Dedifferentiated amniotic fluid mesenchymal stem cell (primary cell): ENCODE measurements at regions not wholly inside any gene's neighbourhood (a gene's known extent, or its start where the extent isn't known, plus 50 kb on each side); places are given as distances from the start of the nearest gene placed in this dataset.
"Not testable (repeated sequence)": the region's sequence is repeated elsewhere in the genome, so short reads cannot be mapped to it uniquely, and the experiment has no call there.

Experiments
- DNase-seq: peaks from one replicate; pipeline ENCODE4 v3.0.0-alpha.2; 2016; ENCODE audit errors: extremely low spot score

- no peak for DNase-seq
Measured at GRCh38 chr6:23503173-23503572, 622.8 kb upstream of the NRSN1 start.

- DNase-seq, result peak; percentile 55
Measured at GRCh38 chr6:23505026-23505425, 621.0 kb upstream of the NRSN1 start.

DNA sequence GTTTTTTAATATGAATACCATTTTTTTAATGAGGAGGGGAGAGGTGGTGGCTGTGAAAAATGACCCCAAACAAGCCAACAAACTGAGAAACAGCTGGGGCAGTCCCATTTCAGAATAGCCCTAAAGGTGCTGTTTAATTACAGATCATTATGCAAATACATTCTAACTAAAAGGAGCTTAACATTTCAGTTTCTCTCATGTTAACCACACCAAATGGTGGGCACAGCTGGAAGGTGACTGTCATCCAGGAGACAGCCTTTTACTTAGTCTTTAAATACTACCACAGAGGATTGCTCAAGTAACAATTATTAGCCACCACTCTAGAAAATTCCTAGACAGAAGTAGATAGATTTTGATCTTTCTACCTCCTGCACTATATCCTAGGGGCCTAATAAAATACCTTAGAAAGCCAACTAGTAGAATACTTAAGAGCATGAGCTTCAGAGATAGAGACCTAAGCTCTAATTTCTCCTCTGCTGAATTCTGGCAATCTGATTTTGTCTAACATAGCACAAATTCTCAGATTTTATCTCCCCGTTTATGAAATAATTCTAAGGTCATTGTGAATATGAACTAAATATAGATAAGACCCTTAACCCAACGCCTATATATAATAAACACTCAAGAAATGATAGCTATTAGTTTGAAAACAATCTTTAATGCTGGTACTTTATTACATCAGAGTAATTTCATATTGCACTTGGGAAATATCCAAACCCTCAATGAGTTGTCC is 615.1 kb upstream of the NRSN1 start:
- no peak for DNase-seq

DNA sequence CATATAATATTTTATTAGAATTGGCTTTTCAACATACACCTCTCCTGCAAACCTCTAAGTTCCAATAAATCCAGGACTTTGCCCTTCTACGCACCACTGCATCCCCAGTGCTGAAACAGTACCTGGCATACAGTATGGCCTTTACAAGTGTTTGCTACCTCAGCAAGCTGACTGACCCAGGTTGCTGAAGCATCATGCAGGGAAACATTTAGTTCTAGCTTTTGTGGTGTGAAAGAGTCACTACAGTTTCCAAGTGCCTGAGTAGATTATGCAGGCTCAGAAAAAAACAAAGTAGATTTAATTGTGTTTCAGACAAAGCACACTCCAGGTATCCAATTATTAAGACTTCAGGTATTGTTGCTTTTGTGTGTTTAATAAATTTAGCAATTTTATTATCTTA is 614.2 kb upstream of the NRSN1 start:
- no peak for DNase-seq

DNA sequence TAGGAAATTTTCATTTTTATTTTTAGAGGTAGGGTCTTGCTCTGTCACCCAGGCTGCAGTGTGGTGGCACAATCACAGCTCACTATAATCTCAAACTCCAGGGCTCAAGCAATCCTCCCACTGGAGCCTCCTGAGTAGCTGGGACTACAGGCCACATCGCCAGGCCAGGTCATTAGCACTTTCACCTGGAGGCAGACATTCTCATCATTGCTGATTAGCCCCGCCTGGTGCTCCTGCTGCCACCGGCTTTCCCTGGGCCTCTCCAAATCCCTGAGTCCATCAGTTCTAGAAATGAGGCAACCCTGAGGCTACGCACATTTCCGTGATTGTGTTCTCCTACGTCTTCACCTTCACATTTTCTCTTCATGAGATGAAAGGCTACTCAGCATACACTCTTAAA is 607.7 kb upstream of the NRSN1 start:
- DNase-seq, result no peak

DNA sequence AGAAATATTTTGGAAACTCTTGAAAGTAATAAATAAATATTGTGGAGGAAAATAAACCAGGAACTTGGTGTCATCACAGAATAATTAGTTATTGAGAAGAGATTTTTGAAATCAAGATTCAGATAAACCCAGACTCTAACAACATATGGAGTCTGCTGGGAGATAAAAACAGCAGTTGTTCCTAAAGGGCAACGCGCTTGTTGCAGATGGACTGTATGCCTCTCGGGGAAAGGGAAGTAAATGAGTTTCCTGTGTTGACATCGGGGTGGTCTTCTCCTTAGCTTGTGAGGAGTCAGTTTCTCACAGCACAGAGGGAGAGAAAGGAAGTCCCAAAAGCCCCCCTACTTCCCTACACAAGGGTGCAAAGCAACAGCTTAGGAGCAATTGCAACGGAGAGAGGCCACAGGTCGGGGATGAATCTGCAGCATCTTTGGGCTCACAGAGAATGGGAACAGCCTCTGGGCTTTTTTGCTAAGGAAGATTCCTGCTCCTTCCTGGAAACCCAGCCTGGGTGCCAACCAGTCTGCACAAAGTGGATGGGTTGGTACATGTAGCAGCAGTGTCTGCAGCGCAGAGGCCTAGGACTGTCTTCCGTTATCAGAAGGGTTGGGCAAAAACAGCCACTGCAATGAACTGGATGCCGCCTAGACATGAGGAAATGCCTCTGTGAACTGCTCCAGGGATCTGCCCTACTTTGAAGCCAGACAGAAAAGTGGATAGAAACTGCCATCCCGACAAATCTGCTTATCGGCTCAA is 603.0 kb upstream of the NRSN1 start:
- DNase-seq, result no peak

GRCh38 chr6:23523771-23524170 is 602.2 kb upstream of the NRSN1 start:
- DNase-seq, result no peak

GRCh38 chr6:23524548-23524947 is 601.5 kb upstream of the NRSN1 start:
- DNase-seq, result no peak

DNA sequence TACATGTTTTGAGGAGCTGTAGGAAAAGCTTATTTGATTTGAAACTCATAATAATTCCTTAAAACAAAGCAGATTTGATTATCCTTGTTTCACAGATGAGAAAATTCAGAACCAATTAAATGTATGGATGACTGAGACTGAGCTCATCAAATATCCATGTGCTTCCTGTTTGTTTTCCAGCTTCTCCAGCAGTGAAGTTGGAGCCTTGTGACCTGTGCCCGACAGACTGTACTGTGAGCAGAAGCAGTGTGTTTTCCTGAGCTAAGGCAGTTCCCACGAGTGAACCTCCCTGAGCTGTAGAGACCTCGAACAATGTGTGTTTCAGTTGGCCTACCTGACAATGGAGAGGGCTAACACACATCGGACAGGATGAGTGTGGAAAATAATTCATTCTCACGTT is 599.5 kb upstream of the NRSN1 start:
- no peak for DNase-seq

DNA sequence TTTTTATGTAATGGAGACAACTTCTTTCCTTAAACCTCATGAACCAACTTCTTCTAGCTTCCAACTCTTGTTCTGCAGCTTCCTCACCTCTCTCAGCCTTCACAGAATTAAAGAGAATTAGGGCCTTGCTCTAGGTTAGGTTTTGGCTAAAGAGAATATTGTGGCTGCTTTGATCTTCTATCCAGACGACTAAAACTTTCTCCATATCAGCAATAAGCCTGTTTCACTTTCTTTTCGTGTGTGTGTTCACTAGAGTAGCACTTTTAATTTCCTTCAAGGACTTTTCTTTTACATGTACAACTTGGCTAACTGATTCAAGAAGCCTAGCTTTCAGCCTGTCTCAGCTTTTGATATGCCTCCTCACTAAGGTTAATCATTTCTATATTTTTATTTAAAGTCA is 596.1 kb upstream of the NRSN1 start:
- no peak for DNase-seq

DNA sequence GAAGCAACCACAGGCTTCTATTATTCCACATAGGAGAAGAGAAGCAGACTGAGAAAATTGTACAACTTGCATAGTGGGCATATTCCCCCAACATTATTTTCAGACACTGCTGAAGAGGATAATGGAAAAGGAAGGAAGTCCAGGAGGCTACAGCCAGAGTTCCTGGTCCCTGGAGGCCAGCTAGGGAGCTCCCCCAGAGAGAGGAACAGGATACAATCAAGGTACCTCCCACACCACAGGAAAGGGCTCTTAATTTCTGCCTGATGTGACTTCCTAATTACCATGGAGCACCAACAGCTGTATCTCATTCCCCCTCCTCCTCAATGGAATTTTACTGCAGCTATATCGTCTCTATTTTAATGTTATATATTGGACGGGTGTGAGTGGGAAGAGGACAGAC is 594.3 kb upstream of the NRSN1 start:
- no peak for DNase-seq

DNA sequence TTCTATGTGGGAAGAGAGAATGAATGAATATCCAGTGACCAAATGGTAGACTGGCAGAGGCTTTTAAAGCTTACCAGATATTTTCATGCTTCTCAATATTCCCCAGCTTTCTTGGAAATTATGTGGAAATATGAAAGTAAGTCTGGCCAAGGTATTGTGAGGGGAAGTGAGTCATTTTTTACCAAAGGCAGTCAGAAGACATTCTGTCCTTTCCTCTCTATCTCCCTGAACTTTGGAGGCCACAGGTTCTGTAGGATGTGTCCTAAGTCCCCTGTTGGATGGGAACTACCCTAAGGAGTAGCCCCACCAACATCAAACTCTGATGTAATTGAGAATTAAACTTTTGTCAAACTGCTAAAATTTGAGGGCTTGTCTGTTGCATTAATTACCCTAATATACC is 593.8 kb upstream of the NRSN1 start:
- DNase-seq, result no peak

DNA sequence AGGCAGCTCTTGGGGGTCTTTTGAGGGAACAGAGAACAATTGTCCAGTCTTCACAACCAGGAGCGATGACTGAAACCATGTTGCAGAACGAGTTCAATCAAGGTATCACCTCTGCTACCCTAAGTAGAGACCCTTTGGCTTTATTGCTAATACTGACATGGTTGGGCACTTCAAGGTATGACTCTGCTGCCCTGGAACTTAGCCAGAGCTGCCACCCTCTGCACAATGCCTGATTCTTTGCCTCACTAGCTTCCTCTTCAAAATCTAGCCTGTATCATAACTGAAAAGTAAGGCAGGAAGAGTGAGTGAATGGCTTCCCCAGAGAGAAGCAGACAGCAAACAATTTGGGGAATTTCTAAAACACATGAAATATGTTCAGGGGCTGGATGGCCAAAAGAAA is 592.7 kb upstream of the NRSN1 start:
- DNase-seq, result no peak

GRCh38 chr6:23533944-23534343 is 592.1 kb upstream of the NRSN1 start:
- no peak for DNase-seq

GRCh38 chr6:23534351-23534750 is 591.7 kb upstream of the NRSN1 start:
- no peak for DNase-seq

GRCh38 chr6:23535101-23535500 is 590.9 kb upstream of the NRSN1 start:
- DNase-seq, result peak; percentile 22

- no peak for DNase-seq
Measured at GRCh38 chr6:23537828-23538227, 588.2 kb upstream of the NRSN1 start.

DNA sequence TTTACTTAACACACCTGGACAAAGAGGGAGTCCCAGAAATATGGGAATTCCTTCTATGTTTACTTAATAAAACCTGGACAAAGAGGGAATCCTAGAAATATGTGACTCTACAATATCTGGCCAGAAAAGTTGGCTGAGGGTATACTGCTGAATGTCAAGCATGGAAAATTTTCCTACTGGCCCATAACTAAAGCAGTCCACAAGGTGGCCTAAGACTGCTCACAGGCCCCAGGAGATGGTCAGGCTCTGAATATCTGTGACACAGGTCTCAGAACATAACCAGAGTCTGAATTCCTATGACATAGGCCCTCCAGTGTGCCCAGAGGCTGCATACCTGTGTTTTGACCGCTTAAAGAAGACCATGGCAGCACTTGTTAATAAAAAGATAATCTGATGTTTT is 578.2 kb upstream of the NRSN1 start:
- no peak for DNase-seq

- not testable (repeated sequence) for DNase-seq
Measured at GRCh38 chr6:23554953-23555352, 571.1 kb upstream of the NRSN1 start.

DNA sequence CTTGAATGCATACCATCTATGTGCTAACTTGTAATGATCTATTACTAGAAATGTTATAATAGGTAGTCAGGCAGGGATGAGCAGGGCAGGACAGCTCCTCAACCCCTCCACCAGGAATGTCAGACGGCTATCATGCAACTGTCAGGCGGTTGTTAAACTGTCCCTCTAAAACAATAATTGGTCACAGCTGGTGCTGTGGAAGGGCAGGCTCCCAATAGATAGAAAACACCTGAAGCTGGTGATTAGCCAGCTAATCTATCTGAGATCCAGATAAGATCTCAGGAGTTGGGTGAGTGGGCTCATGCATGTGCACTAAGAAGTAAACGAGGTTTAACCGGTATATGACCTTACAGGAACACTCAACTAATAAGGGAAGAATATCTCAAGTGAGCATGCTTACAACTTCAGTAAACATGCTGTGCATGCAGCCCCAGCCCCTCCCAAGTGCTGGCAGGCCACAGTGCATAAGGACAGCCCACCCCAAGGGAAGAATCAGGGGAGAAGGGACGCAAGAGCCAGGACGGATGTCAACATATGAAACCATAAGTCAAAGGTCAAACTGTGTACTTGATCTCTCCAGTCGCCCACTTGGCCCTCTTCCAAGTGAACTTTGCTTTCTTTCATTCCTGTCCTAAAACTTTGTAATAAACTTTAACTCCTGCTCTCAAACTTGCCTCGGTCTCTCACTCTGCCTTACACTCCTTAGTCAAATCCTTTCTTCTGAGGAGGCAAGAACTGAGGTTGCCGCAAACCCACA is 566.2 kb upstream of the NRSN1 start:
- DNase-seq, result no peak

GRCh38 chr6:23561732-23562131 is 564.3 kb upstream of the NRSN1 start:
- DNase-seq, result no peak

GRCh38 chr6:23562554-23562953 is 563.5 kb upstream of the NRSN1 start:
- no peak for DNase-seq

DNA sequence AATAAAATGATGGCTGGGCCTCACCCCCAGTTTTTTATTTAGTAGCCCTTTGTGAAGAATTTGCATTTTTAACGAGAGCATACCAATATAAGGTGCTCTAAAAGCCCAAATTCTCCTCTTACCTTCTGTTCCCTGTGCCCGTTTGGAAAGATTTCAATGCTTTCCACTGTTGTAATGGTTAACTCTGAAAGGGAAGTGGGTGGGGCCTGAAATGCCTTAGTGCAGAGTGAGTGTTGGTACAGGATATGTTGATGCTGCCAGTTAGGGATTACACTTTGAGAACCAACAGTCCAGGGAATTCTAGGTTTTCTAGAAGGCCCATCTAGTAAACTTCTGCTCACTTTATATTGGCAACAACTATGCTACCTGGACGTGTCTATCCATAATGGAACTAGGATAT is 562.7 kb upstream of the NRSN1 start:
- DNase-seq, result no peak
